GM23338 (cell line): ENCODE measurements at regions not wholly inside any gene's neighbourhood (a gene's known extent, or its start where the extent isn't known, plus 50 kb on each side); places are given as distances from the start of the nearest gene placed in this dataset.

Experiments
- ATAC-seq: fragments of 200-7000 bp; cut with Tn5 transposase; 3 replicates; pipeline ENCODE4 v1.9.1; 2020
- DNase-seq: peaks from one replicate; pipeline ENCODE4 v3.0.0-alpha.2; 2015; ENCODE audit warnings: low spot score
- H2AFZ ChIP-seq: fragments of 200-600 bp; sonication (generic); 2 replicates; pipeline ENCODE4 v1.8.0; 2016; ENCODE audit warnings: antibody characterized with exemption, mild to moderate bottlenecking, moderate library complexity
- H3F3A ChIP-seq: fragments of 200-600 bp; sonication (generic); replicated peaks from 2 replicates; pipeline ENCODE4 v1.8.0; 2017; ENCODE audit warnings: antibody characterized with exemption, mixed run types, low read depth
- H3K27ac ChIP-seq: fragments of 200-600 bp; sonication (generic); 2 replicates; pipeline ENCODE4 v1.6.1; 2016; ENCODE audit warnings: low read depth
- H3K27me3 ChIP-seq: fragments of 200-600 bp; sonication (generic); 2 replicates; pipeline ENCODE4 v1.8.0; 2016; ENCODE audit warnings: mild to moderate bottlenecking, mixed run types, moderate library complexity; ENCODE audit not compliant: insufficient read depth
- H3K36me3 ChIP-seq: fragments of 200-600 bp; sonication (generic); 2 replicates; pipeline ENCODE4 v1.8.0; 2016; ENCODE audit warnings: mild to moderate bottlenecking; ENCODE audit not compliant: insufficient read depth
- H3K4me1 ChIP-seq: fragments of 200-600 bp; sonication (generic); 2 replicates; pipeline ENCODE4 v1.8.0; 2016; ENCODE audit warnings: mild to moderate bottlenecking, moderate library complexity; ENCODE audit not compliant: insufficient read depth
- H3K4me2 ChIP-seq: fragments of 200-600 bp; sonication (generic); 2 replicates; pipeline ENCODE4 v1.7.1; 2017; ENCODE audit warnings: mixed run types
- H3K4me3 ChIP-seq: fragments of 200-600 bp; sonication (generic); 2 replicates; pipeline ENCODE4 v1.6.1; 2016; ENCODE audit warnings: mixed run types
- H3K79me2 ChIP-seq: fragments of 200-600 bp; sonication (generic); replicated peaks from 2 replicates; pipeline ENCODE4 v1.8.0; 2017; ENCODE audit warnings: mild to moderate bottlenecking; ENCODE audit not compliant: insufficient read depth
- H3K9me2 ChIP-seq: fragments of 200-600 bp; sonication (generic); 2 replicates; pipeline ENCODE4 v1.8.0; 2017; ENCODE audit not compliant: insufficient read depth
- H4K20me1 ChIP-seq: fragments of 200-600 bp; sonication (generic); replicated peaks from 2 replicates; pipeline ENCODE4 v1.8.0; 2017; ENCODE audit warnings: mild to moderate bottlenecking; ENCODE audit not compliant: insufficient read depth
- H3K27ac Mint-ChIP-seq: 2 replicates; pipeline ENCODE4 v1.8.0; 2020; ENCODE audit warnings: inconsistent platforms, mild to moderate bottlenecking, moderate library complexity, mixed read lengths
- H3K27me3 Mint-ChIP-seq: 3 replicates; pipeline ENCODE4 v1.8.0; 2022; ENCODE audit warnings: low read depth, mild to moderate bottlenecking, moderate library complexity, mixed read lengths, inconsistent platforms; ENCODE audit not compliant: insufficient read depth, poor library complexity
- H3K36me3 Mint-ChIP-seq: 3 replicates; pipeline ENCODE4 v1.8.0; 2021; ENCODE audit warnings: low read depth, mild to moderate bottlenecking, inconsistent platforms, moderate library complexity, mixed read lengths
- H3K4me1 Mint-ChIP-seq: 3 replicates; pipeline ENCODE4 v1.8.0; 2020; ENCODE audit warnings: mild to moderate bottlenecking, inconsistent platforms, mixed read lengths
- H3K4me3 Mint-ChIP-seq: 3 replicates; pipeline ENCODE4 v1.8.0; 2021; ENCODE audit warnings: moderate library complexity, mild to moderate bottlenecking, inconsistent platforms, mixed read lengths
- H3K9me3 Mint-ChIP-seq: 3 replicates; pipeline ENCODE4 v1.8.0; 2020; ENCODE audit warnings: moderate library complexity, mild to moderate bottlenecking, inconsistent platforms, mixed read lengths
- EZH2 ChIP-seq: fragments of 200-600 bp; sonication (generic); IDR thresholded peaks from one replicate; pipeline ENCODE4 v1.8.0; 2017; ENCODE audit warnings: antibody characterized with exemption, mild to moderate bottlenecking, low read depth; ENCODE audit not compliant: unreplicated experiment
- EZH2phosphoT487 ChIP-seq: fragments of 200-600 bp; sonication (generic); IDR thresholded peaks from one replicate; pipeline ENCODE4 v1.8.1; 2018; ENCODE audit warnings: antibody characterized with exemption; ENCODE audit not compliant: unreplicated experiment
- NANOG ChIP-seq: IDR thresholded peaks from 2 replicates; pipeline ENCODE4 v1.6.1; 2016; ENCODE audit warnings: antibody characterized with exemption, borderline replicate concordance
- STAT1 ChIP-seq: IDR thresholded peaks from one replicate; pipeline ENCODE4 v1.6.1; 2016; ENCODE audit warnings: antibody characterized with exemption; ENCODE audit not compliant: unreplicated experiment
- ZNF462 ChIP-seq: fragments of 250-450 bp; sonication (Bioruptor Pico); IDR thresholded peaks from 2 replicates; pipeline ENCODE4 v1.5.0; 2020; ENCODE audit warnings: mild to moderate bottlenecking, moderate library complexity
- TF ChIP-seq, protein P1 (sequence below): IDR thresholded peaks from one replicate; pipeline ENCODE4 v1.6.1; 2018; ENCODE audit warnings: antibody characterized with exemption; ENCODE audit not compliant: unreplicated experiment

GRCh38 chr2:176638167-176639015 lies 369.1 kb downstream of the MTX2 start (continued):
- TF ChIP-seq, protein P1, sequence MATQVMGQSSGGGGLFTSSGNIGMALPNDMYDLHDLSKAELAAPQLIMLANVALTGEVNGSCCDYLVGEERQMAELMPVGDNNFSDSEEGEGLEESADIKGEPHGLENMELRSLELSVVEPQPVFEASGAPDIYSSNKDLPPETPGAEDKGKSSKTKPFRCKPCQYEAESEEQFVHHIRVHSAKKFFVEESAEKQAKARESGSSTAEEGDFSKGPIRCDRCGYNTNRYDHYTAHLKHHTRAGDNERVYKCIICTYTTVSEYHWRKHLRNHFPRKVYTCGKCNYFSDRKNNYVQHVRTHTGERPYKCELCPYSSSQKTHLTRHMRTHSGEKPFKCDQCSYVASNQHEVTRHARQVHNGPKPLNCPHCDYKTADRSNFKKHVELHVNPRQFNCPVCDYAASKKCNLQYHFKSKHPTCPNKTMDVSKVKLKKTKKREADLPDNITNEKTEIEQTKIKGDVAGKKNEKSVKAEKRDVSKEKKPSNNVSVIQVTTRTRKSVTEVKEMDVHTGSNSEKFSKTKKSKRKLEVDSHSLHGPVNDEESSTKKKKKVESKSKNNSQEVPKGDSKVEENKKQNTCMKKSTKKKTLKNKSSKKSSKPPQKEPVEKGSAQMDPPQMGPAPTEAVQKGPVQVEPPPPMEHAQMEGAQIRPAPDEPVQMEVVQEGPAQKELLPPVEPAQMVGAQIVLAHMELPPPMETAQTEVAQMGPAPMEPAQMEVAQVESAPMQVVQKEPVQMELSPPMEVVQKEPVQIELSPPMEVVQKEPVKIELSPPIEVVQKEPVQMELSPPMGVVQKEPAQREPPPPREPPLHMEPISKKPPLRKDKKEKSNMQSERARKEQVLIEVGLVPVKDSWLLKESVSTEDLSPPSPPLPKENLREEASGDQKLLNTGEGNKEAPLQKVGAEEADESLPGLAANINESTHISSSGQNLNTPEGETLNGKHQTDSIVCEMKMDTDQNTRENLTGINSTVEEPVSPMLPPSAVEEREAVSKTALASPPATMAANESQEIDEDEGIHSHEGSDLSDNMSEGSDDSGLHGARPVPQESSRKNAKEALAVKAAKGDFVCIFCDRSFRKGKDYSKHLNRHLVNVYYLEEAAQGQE, result no peak
- no peak for TF ChIP-seq STAT1

GRCh38 chr2:176639016-176639343 lies 369.7 kb downstream of the MTX2 start:
- no peak for DNase-seq
- no peak overlapping the region for H3K27ac Mint-ChIP-seq
- H3K9me3 Mint-ChIP-seq, result no peaks in the 10 kb centered on the region
- Histone ChIP-seq H4K20me1 (no peaks in the 10 kb centered on the region), H3K79me2 (no peaks in the 10 kb centered on the region), H2AFZ (peak overlapping the region; percentile 78; the same call in 1 of the 2 replicates), H3K4me1 (peaks cover 29% of the 10 kb centered on the region), H3F3A (no peaks in the 10 kb centered on the region), H3K36me3 (no peaks in the 10 kb centered on the region), H3K4me3 (peak overlapping the region; percentile 65), H3K4me2 (peak overlapping the region; percentile 83), H3K9me2 (no peaks in the 10 kb centered on the region), H3K27ac (no peak overlapping the region), H3K27me3 (peaks cover 70% of the 10 kb centered on the region)
- ATAC-seq, result no peak
- TF ChIP-seq STAT1, result no peak
- H3K36me3 Mint-ChIP-seq, result no peaks in the 10 kb centered on the region
- peaks cover 16% of the 10 kb centered on the region for H3K4me1 Mint-ChIP-seq
- no peak overlapping the region for H3K4me3 Mint-ChIP-seq
- H3K27me3 Mint-ChIP-seq, result peaks cover 29% of the 10 kb centered on the region

DNA sequence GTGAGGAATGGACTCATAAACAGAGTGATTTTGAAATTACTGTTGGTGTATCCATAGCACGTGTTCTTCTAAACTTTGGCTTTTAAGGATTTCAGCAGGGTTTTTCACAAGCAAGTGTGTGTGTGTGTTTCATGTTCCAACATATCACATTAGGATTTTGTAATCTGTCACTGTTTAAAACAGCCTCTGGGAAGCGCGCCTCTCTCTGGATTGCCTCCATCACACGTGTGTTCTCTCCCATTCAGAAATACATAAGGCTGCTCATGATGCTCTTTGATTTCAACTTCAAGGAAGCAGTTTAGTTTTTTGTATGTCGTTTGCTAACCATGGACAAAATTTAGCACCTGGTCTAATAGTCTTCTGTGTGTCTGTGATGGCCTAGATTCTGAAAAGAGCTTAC lies 370.4 kb downstream of the MTX2 start:
- Histone ChIP-seq H3K4me2 (no peak overlapping the region), H3K9me2 (no peaks in the 10 kb centered on the region), H2AFZ (no peak overlapping the region), H3K4me1 (peaks cover 26% of the 10 kb centered on the region), H4K20me1 (no peaks in the 10 kb centered on the region), H3F3A (no peaks in the 10 kb centered on the region), H3K36me3 (no peaks in the 10 kb centered on the region), H3K27me3 (peaks cover 70% of the 10 kb centered on the region), H3K79me2 (no peaks in the 10 kb centered on the region), H3K4me3 (no peak overlapping the region), H3K27ac (no peak overlapping the region)
- H3K4me1 Mint-ChIP-seq, result peaks cover 21% of the 10 kb centered on the region
- ATAC-seq, result no peak
- no peak for DNase-seq
- H3K27ac Mint-ChIP-seq, result no peak overlapping the region
- TF ChIP-seq STAT1 (no peak), NANOG (no peak), ZNF462 (CRISPR knock-in tag) (no peak), EZH2 (no peak), EZH2phosphoT487 (no peak)
- H3K27me3 Mint-ChIP-seq, result peaks cover 29% of the 10 kb centered on the region
- H3K9me3 Mint-ChIP-seq, result no peaks in the 10 kb centered on the region
- no peak overlapping the region for H3K4me3 Mint-ChIP-seq
- H3K36me3 Mint-ChIP-seq, result no peaks in the 10 kb centered on the region
